Thyroid gland (tissue), 4 donors: ENCODE measurements at regions not wholly inside any gene's neighbourhood (a gene's known extent, or its start where the extent isn't known, plus 50 kb on each side); places are given as distances from the start of the nearest gene placed in this dataset.

ENCODE experiments used
- DNase-seq, 2 donors: peaks; one replicate each; pipeline ENCODE4 v3.0.0-alpha.2; 2019
- H3K27ac ChIP-seq, 3 donors: fragments of 200-600 bp; sonication (generic); 1 replicate in 2 of 3; 2 replicates in 1 of 3; pipeline ENCODE4 v1.5.1; 2016 to 2019; ENCODE audit warnings: mild to moderate bottlenecking in 1 of 3, moderate library complexity in 1 of 3
- H3K27me3 ChIP-seq: fragments of 200-600 bp; sonication (generic); one replicate; pipeline ENCODE4 v1.5.1; 2019
- H3K36me3 ChIP-seq, 2 donors: fragments of 200-600 bp; sonication (generic); one replicate each; pipeline ENCODE4 v1.5.1; 2016 to 2019
- H3K4me1 ChIP-seq, 2 donors: fragments of 200-600 bp; sonication (generic); one replicate each; pipeline ENCODE4 v1.5.1; 2017 to 2019
- H3K4me3 ChIP-seq, 3 donors: fragments of 200-600 bp; sonication (generic); replicated peaks in 1 of 3; 1 replicate in 2 of 3; 2 replicates in 1 of 3; pipeline ENCODE4 v1.5.1; 2016; ENCODE audit warnings: mild to moderate bottlenecking in 1 of 3
- H3K9me3 ChIP-seq: fragments of 200-600 bp; sonication (generic); one replicate; pipeline ENCODE4 v1.5.1; 2017
- POLR2A ChIP-seq, 2 donors: fragments of 450-650 bp; IDR thresholded peaks; one replicate each; pipeline ENCODE4 v1.6.1; 2017; ENCODE audit warnings: antibody characterized with exemption in 2 of 2, mild to moderate bottlenecking in 2 of 2, moderate library complexity in 1 of 2
- WGBS, 2 donors: methylation state at CpG; one replicate each; pipeline ENCODE4 v1.1.5; 2017; 5-methylcytosine and 5-hydroxymethylcytosine counted together
- intact Hi-C: fragments of 100-400 bp; cut with DNase I; formaldehyde crosslinking; loops from one replicate; pipeline ENCODE4 v1.15.1; 2023
- TF ChIP-seq, protein P1 (sequence below), 6 experiments: fragments of 200-600 bp in 3 of 6; fragments of 450-650 bp in 3 of 6; sonication (generic) in 3 of 6; IDR thresholded peaks; one replicate each; pipeline ENCODE4 v1.5.1; 2016 to 2019; ENCODE audit warnings: antibody characterized with exemption in 6 of 6, mild to moderate bottlenecking in 2 of 6, inconsistent platforms in 1 of 6, moderate library complexity in 1 of 6

DNA sequence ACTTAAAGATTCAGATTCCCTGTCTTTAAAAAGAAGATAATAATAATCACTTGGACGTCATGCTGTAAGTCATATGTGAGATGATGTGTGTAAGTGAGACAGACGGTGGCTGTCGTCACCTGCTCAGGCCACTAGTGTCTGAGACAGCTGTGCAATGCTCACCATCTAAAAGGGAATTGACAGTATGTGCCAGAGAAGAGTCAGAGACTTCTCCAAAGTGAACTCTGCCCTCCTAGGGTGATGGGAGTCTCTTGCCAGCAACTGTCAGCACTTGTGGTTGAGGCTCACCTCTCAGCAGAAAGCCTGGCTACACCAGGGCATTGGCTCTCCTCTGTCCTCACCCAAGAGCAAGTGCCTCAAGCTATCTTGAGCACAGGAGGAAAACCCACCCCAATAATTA is 131.6 kb upstream of the DNAJC10 start:
- Histone ChIP-seq H3K36me3 (no peaks in the 10 kb centered on the region), H3K27me3 (no peaks in the 10 kb centered on the region), H3K9me3 (no peaks in the 10 kb centered on the region), H3K27ac (no peak overlapping the region), H3K4me1 (peaks cover 3 to 4% of the 10 kb centered on the region in 2 donors), H3K4me3 (no peak overlapping the region)
- 96% methylated on average over 3 of the region's 3 CpGs for WGBS, 2 donors
- no peak for DNase-seq
- TF ChIP-seq, protein P1, sequence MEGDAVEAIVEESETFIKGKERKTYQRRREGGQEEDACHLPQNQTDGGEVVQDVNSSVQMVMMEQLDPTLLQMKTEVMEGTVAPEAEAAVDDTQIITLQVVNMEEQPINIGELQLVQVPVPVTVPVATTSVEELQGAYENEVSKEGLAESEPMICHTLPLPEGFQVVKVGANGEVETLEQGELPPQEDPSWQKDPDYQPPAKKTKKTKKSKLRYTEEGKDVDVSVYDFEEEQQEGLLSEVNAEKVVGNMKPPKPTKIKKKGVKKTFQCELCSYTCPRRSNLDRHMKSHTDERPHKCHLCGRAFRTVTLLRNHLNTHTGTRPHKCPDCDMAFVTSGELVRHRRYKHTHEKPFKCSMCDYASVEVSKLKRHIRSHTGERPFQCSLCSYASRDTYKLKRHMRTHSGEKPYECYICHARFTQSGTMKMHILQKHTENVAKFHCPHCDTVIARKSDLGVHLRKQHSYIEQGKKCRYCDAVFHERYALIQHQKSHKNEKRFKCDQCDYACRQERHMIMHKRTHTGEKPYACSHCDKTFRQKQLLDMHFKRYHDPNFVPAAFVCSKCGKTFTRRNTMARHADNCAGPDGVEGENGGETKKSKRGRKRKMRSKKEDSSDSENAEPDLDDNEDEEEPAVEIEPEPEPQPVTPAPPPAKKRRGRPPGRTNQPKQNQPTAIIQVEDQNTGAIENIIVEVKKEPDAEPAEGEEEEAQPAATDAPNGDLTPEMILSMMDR (IDR thresholded peaks at IDR 0.05), result no peak
- TF ChIP-seq POLR2A (IDR thresholded peaks at IDR 0.05), result no peak
- intact Hi-C loops, result no loop called here

DNA sequence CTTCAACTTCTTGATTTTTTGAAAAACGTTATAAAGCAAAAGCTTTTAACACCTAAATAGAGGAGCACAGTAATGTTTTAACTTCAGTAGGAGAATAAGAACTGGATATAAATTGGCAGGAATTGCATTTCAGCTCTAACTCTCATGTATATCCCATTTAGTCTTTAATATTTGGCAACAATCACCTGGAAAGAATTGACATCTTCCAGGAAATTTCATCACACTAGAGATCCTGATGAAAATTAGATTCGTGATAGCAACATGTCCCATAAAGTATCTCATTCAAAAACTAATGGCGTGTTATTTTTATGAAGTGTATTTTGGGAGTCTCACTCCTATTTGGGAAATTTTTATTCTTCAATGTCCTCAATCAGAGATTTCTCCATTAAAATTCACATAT is 131.1 kb upstream of the DNAJC10 start:
- no peak for TF ChIP-seq POLR2A (IDR thresholded peaks at IDR 0.05)
- TF ChIP-seq, protein P1 (IDR thresholded peaks at IDR 0.05), result no peak
- no peak for DNase-seq
- peaks cover 3 to 4% of the 10 kb centered on the region in 2 donors for H3K4me1 ChIP-seq
- no peaks in the 10 kb centered on the region for H3K36me3 ChIP-seq
- intact Hi-C loops, result no loop called here
- H3K27me3 ChIP-seq, result no peaks in the 10 kb centered on the region
- H3K27ac ChIP-seq, result no peak overlapping the region
- no peaks in the 10 kb centered on the region for H3K9me3 ChIP-seq
- 84 to 89% methylated on average over 3 of the region's 3 CpGs for WGBS, 2 donors
- no peak overlapping the region for H3K4me3 ChIP-seq

DNA sequence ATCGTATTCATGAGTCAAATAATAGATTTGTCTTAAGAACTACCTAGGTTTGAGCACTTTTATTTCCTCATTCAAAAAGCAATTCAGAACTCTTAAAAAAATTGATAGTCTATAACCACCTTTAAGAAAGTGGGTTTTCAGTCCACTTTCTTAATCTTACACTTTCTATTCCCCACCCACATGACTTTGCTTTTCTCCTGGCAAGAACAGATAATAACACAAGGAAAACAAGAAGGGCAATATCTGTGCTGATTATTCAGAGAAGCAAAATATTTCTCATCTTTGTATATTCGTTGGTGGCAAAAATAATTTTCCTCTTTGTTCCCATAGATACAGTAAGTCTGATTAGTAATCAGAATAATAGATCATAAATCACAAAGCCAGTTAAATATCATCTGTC is 130.6 kb upstream of the DNAJC10 start:
- no peaks in the 10 kb centered on the region for H3K9me3 ChIP-seq
- 86 to 98% methylated on average over 2 of the region's 2 CpGs for WGBS, 2 donors
- DNase-seq, result no peak
- no peaks in the 10 kb centered on the region for H3K27me3 ChIP-seq
- H3K36me3 ChIP-seq, result no peaks in the 10 kb centered on the region
- H3K4me1 ChIP-seq, result peaks cover 3 to 4% of the 10 kb centered on the region in 2 donors
- no peak overlapping the region for H3K4me3 ChIP-seq
- intact Hi-C loops, result no loop called here
- TF ChIP-seq POLR2A (IDR thresholded peaks at IDR 0.05), result no peak
- TF ChIP-seq, protein P1 (IDR thresholded peaks at IDR 0.05), result no peak
- H3K27ac ChIP-seq, result no peak overlapping the region

DNA sequence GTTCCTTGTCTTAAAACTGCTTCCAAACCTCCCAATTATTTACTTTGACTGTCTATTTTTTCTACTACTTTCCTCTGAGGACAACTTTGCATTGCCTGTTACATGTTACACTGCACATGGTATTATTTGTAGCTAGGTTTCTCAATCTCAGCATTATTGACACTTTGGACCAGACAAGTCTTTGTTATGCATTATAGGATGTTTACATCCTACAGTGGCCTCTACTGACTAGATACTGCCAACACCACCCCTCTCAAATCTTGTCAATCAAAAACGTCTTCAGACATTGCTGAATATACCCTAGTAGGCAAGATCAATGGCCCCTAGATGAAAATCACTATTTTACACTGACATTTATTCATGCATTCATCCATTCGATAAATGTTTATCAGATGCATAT is 129.6 kb upstream of the DNAJC10 start:
- Histone ChIP-seq H3K4me3 (no peak overlapping the region), H3K27ac (no peak overlapping the region), H3K27me3 (no peaks in the 10 kb centered on the region), H3K36me3 (no peaks in the 10 kb centered on the region), H3K9me3 (no peaks in the 10 kb centered on the region), H3K4me1 (no peaks in the 10 kb centered on the region)
- 90 to 91% methylated on average over 2 of the region's 2 CpGs for WGBS, 2 donors
- intact Hi-C loops, result no loop called here
- no peak for DNase-seq
- TF ChIP-seq, protein P1 (IDR thresholded peaks at IDR 0.05), result no peak
- no peak for TF ChIP-seq POLR2A (IDR thresholded peaks at IDR 0.05)

DNA sequence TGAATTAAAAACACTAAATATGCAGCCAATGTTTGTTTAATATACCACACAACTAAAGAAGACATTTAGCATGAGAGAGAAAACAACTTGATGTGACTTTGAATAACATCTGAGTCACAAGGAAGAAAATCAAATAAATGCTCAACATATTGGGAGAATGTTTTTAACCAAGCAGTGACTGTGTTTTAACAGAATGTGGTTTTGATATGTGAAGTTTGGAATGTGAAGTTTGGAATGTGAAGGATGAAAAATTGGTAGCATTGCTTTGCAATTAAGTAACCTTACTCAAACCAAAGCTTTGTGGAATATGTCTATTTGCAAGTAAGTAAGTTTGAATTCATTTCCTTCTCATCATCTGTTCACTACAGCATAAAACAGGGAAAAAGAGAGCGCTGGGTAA is 128.2 kb upstream of the DNAJC10 start:
- Histone ChIP-seq H3K36me3 (no peaks in the 10 kb centered on the region), H3K27me3 (no peaks in the 10 kb centered on the region), H3K9me3 (no peaks in the 10 kb centered on the region), H3K27ac (peak overlapping the region in 1 of 3 donors; percentile 3), H3K4me1 (no peaks in the 10 kb centered on the region), H3K4me3 (no peak overlapping the region)
- no peak for TF ChIP-seq POLR2A (IDR thresholded peaks at IDR 0.05)
- TF ChIP-seq, protein P1 (IDR thresholded peaks at IDR 0.05), result no peak
- no peak for DNase-seq
- intact Hi-C loops, result no loop called here
- WGBS, 2 donors, result 93 to 94% methylated on average over 1 of the region's 1 CpG
